ENCODE measurements at regions not wholly inside any gene's neighbourhood (a gene's known extent, or its start where the extent isn't known, plus 50 kb on each side); places are given as distances from the start of the nearest gene placed in this dataset.

DNA sequence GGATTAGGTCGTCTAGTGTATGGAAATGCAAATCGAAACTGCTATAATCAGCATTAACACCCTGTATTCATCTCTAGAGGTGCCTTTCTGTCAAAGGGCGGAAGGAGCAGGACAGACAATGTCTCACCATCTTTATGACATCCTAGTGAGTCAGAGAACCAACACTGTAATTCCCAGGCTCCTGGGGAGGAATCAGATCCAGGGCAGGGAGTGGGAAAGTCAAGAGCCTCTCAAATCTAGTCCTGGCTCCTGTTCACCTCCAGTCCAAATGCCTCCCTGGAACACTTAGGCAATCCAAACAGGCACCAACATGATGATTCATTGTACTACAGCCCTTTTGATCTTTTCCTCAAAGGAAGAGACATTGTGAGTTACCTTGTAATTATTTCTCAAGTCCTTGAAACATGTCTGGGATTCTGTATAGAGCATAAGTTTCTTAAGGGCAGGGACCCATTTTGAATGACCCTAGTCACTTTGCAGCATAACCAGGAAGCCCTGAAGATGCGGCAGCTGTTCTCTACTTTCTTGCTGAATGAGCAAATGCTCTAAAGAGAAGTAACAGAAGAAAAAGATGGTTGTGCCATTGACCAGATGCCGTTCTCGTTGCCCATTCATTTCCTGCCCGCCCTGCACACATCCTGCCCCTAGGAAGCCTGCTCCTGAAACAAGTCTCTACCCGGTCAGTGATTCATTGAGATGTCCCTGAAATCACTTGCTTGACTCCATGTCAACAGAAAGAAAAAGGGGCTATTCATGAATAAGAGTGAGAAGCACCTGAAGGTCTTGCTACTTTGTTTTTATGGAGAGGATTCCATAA, 112.8 kb upstream of the JARID2 start:
- Histone ChIP-seq H3K9me2 (ENCODE audit: insufficient read depth) (no peaks in the 10 kb centered on the region), H2AFZ (ENCODE audit: low read depth, low read length, poor library complexity, severe bottlenecking) (peak overlapping the region; percentile 83), H3K4me2 (ENCODE audit: low read length) (peak overlapping the region; percentile 68), H3K9me3 (ENCODE audit: control insufficient read depth in 1 of 2, insufficient read depth in 1 of 2, low read depth in 1 of 2, low read length in 2 of 2) (no peaks in the 10 kb centered on the region), H3K27ac (ENCODE audit: low read depth, low read length) (peak overlapping the region; percentile 41; the same call in 1 of the 2 replicates), H3K4me1 (ENCODE audit: control insufficient read depth in 1 of 2, insufficient read depth in 2 of 2, low read length in 2 of 2) (peaks cover 11 to 51% of the 10 kb centered on the region in 2 experiments), H3K4me3 (replicated peaks in 1 of 2; ENCODE audit: low read depth in 1 of 2, low read length in 2 of 2) (peak overlapping the region; percentile 6 to 36), H4K20me1 (ENCODE audit: insufficient read depth) (no peaks in the 10 kb centered on the region), H3K79me2 (ENCODE audit: insufficient read depth, low read length) (no peaks in the 10 kb centered on the region), H3K9ac (ENCODE audit: low read length) (peak overlapping the region; percentile 23), H3K27me3 (ENCODE audit: insufficient read depth, low read length) (no peaks in the 10 kb centered on the region), H3K36me3 (ENCODE audit: control insufficient read depth in 1 of 2, insufficient read depth in 2 of 2, low read length in 2 of 2) (no peaks in the 10 kb centered on the region)
- BruUV-seq (replicated peaks): no TSS peak
- ATAC-seq (peak; percentile 93), DNase-seq (ENCODE audit: low read depth, low spot score) (peak; percentile 95)
- ChIA-PET POLR2A (no interaction called here), RAD21 (ENCODE audit: low non-redundant PET in 1 of 2, low total read pairs in 2 of 2, uncharacterized antibody in 2 of 2, unreplicated experiment in 2 of 2) (no interaction called here), CTCF (no interaction called here)
- TF ChIP-seq ZBTB33 (IDR thresholded peaks at IDR 0.05; ENCODE audit: extremely low read depth, insufficient replicate concordance, low read length) (no peak), SRF (IDR thresholded peaks at IDR 0.05; ENCODE audit: low read depth) (peak; percentile 64), ATF3 (IDR thresholded peaks at IDR 0.05) (no peak), YY1 (IDR thresholded peaks at IDR 0.05; ENCODE audit: extremely low read depth, insufficient replicate concordance, low read depth, low read length) (peak; percentile 22), TCF7L2 (IDR thresholded peaks at IDR 0.05; ENCODE audit: borderline replicate concordance, extremely low read depth, insufficient read depth, insufficient read length) (peak; percentile 98), ELF1 (IDR thresholded peaks at IDR 0.05; ENCODE audit: borderline replicate concordance, low read depth) (peak; percentile 31; the same call in 1 of the 2 replicates), MAX (IDR thresholded peaks at IDR 0.05) (peak; percentile 51), POLR2AphosphoS5 (IDR thresholded peaks at IDR 0.05; ENCODE audit: low read depth, low read length) (peak; percentile 56; the same call in 1 of the 2 replicates), SP1 (IDR thresholded peaks at IDR 0.05; ENCODE audit: low read depth) (peak; percentile 86), POLR2A (IDR thresholded peaks at IDR 0.05; ENCODE audit: borderline replicate concordance, extremely low read depth, insufficient read depth, insufficient read length) (no peak), EGR1 (IDR thresholded peaks at IDR 0.05; ENCODE audit: low read depth) (0 out of 2 replicates have a peak, but pooled peaks have one; percentile 10), CEBPB (IDR thresholded peaks at IDR 0.05; ENCODE audit: low read depth) (peak; percentile 96), EZH2 (IDR thresholded peaks at IDR 0.05) (no peak), FOSL1 (IDR thresholded peaks at IDR 0.05; ENCODE audit: low read depth) (peak; percentile 95), RAD21 (IDR thresholded peaks at IDR 0.05; ENCODE audit: low read depth) (peak; percentile 42; the same call in 1 of the 2 replicates), SIN3A (IDR thresholded peaks at IDR 0.05; ENCODE audit: low read depth) (peak; percentile 85), REST (IDR thresholded peaks at IDR 0.05; ENCODE audit: low read depth) (no peak), CBX3 (IDR thresholded peaks at IDR 0.05; ENCODE audit: low read depth) (peak; percentile 71), JUND (IDR thresholded peaks at IDR 0.05) (peak; percentile 87)
- intact Hi-C loops (cut with micrococcal nuclease): no loop called here

Measured in HCT116 (cell line).